ENCODE measurements at regions not wholly inside any gene's neighbourhood (a gene's known extent, or its start where the extent isn't known, plus 50 kb on each side); places are given as distances from the start of the nearest gene placed in this dataset.

GRCh38 chr4:22336822-22337221 lies 179.0 kb downstream of the ADGRA3 start:
- DNase-seq, result no peak

DNA sequence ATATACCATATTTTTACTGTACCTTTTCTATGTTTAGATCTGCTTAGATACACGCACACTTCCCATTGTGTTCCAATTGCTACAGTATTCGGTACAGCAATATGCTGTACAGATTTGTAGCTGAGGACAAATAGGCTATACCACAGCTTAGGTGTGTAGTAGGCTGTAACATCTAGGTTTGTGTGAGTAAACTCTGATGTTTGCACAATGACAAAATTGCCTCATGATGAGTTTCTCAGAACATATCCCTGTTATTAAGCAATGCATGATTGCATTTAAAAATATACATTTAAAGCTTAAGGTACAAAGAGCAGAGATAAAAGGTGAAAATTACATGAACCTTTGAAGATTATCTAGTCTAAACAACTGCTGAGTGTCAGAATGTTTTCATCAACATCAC lies 181.7 kb downstream of the ADGRA3 start:
- no peak for DNase-seq

DNA sequence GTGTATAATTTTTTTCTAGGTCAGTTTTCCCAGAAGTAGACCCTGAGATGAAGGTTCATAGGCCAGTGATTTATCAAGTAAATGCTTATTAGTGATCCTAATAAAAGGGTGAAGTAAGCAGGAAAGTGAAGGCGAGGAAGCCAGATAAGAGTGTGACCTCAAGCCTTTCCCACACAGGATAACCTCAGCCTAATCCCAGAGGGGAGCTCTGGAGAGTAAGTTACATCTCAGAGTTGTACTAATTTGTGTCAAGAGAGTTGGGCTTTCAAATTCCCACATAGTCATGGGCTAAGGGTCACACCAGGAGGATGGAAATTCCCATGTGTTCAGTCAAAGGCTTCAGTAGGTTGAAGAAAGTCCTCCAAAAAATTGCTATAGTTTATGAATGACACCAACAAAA lies 191.4 kb downstream of the ADGRA3 start:
- no peak for DNase-seq

GRCh38 chr4:22323691-22324090 lies 192.2 kb downstream of the ADGRA3 start:
- no peak for DNase-seq

DNA sequence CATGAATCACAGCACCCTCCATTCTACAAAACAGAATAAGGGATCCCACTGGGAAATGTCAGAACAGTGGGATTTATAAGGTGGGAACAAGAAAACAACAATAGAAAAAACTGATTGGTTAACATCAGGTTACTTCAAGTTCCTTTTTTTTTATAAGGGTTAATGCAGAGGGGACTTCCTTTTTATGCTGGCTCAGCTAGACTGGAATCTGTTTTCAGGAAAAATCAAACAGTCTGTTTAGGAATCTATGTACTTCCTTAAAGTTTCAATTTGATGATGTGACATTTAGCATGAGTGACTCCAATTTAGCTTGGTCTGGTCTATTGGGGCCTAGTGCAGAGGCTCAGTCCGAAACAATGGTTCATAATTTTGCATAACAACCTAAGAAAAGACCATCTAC lies 192.9 kb downstream of the ADGRA3 start:
- no peak for DNase-seq

- no peak for DNase-seq
Measured at GRCh38 chr4:22315628-22316027, 200.2 kb downstream of the ADGRA3 start.

DNA sequence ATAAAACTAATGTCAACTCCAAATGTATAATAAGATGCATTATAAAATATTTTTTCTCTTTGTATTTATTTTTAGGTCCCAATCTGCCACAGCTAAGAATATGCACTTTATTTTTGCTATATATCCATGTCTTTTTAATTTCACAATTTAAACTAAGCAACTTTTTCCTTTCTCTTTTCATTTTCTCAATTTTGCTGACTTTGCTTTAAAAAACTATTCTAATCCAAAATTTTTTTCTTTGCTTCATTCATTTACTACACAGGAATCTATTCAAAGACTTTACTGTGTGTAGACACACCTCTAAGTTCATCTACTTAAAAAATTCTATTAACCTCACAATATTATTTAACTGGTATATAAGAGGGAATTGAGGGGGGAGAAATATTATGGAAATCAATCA lies 201.9 kb downstream of the ADGRA3 start:
- no peak for DNase-seq

DNA sequence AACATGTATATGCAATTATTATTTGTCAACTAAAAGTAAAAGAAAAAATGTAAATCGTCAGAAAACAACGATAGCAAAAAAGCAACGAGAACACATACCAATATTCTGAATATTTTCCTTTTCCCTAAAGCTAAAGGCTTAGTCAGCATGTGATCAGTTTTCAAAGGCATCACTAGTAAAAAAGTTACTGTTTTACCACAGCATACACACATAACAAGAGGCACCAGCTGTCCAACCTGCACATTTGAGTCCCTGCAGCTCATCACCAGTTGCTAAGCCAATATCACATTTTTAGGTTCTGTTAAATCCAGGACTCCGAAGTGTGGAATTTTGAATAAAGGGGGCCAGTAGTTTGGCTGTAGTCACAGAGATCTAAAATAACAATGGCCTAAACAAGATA lies 203.8 kb downstream of the ADGRA3 start:
- DNase-seq, result no peak

- DNase-seq, result no peak
Measured at GRCh38 chr4:22301253-22301652, 214.6 kb downstream of the ADGRA3 start.

GRCh38 chr4:22299678-22300077 lies 216.2 kb downstream of the ADGRA3 start:
- DNase-seq, result no peak

DNA sequence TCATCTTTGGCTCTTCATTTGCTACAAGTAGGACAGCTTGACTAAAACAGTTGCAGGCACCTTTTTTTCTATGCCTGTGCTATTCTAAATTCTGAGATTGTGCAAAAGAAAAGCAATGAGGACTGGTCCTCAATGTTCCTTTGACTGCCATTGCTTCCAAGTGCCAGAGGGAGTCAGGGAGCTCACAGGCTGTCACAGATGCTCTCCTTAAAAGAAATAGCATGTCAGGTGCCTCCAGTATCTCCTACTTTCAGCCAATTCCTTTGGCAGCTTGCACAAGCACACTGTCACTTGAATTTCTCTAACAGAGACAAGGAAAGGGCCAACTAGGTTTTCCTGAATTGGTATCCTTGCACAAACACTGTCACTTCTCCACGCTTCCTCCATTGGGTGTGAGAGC lies 228.2 kb downstream of the ADGRA3 start:
- no peak for DNase-seq

DNA sequence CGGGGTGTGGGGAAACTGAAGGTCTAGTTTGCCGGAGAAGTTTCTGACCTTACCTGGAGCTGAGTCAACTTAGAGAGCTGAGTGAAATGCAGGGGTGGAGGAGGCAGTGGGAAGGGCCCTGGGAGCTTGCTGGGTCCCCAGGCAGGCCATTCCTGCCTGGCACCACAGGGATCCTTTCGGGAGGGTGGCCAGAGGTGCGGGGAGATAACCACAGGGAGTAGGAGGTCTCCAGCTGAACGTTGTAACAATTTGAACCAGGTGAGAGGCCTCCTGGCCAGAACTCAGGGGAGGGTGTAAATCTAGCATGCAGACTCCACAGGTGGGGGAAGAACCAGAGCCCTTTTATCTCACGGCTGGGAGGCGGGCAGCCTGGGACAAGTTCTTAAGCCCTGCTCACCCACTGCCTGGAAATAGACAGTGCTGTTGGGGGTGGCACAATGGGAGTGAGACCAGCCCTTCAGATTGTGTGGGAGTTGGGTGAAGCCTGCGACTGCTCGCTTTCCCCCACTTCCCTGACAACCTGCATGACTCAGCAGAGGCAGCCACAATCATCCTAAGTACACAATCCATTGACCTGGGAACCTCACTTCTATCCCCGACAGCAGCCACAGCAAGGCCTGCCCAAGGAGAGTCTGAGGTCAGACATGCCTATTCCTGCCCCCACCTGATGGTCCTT lies 247.4 kb downstream of the ADGRA3 start:
- DNase-seq, result no peak

GRCh38 chr4:22264261-22264660 lies 251.6 kb downstream of the ADGRA3 start:
- DNase-seq, result no peak

DNA sequence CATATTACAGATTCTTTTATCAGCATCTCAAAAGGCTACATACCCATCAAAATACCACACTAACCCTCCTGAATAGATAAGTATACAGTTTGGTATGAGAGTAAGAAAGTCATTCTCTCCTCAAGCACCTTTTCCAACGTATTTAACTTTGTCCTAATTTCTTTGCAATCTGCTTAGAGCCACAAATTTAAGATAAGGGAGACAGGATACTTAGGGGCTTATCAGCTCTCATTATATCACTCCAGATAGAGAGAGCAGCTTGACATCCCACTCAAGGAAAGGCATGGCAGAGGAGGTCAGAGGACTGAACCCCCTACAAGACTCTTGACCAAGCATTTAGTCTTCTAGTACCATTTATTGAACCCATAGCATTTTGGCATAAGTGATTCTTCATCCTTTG lies 262.4 kb downstream of the ADGRA3 start:
- DNase-seq, result no peak

GRCh38 chr4:22246847-22247246 lies 269.0 kb downstream of the ADGRA3 start:
- DNase-seq, result no peak

DNA sequence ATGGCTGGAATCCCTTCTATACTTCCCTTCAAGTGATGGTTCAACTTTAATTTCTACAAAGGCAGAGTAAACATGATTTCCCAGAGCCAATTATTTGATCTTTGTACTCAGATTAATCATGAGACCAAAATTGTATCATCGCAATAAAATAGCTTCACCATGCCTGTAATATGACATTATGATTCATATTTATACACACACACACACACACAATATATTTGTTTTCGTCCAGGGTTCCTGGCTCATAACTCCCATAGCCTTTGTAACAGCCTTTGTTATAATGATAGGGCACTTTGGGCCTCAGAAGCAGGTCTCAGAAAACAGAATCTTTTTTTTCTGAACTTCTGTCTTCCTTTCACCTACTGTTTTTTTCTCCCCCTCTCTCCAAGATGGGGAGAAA lies 270.6 kb downstream of the ADGRA3 start:
- no peak for DNase-seq

DNA sequence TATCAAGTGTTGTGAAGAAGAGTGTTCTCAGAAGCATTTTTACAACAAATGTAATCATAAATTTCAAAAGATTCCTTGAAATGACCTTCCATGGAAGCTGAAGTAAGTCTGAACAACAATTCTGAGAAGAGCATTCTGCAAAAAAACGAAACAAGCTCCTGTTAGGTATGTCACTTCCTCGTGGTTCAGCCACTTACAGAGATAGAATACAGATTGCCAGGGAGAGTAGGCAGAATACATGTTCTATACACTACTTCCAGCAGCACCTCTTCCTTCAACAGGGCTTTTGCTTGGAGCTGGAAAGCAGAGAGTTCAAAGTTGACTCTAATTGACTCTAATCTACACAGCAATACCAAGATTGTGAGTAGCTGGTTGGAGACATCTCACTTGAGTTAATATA lies 274.5 kb downstream of the ADGRA3 start:
- DNase-seq, result no peak

DNA sequence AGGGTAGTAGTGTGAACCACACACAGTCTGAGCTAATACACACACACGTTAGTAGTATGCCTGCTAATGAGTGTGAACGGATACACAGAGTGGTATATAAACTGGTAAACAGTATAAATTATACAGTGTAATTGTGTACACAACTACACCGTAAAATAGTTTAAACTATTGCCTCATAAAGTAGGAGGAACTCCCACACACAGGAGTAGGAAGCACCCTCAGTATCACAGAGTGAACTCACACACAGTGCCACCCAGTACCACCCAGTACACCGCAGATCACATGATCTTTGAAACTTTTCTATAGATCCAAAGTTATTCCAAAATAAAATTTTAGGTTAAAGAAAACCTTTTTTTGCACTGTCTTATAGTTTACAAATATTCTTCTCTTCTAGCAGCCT lies 275.1 kb downstream of the ADGRA3 start:
- DNase-seq, result no peak

GRCh38 chr4:22238742-22239141 lies 277.1 kb downstream of the ADGRA3 start:
- DNase-seq, result peak in 1 of 2 experiments; percentile 17

GRCh38 chr4:22237846-22238494 lies 277.9 kb downstream of the ADGRA3 start:
- no peak for DNase-seq

- DNase-seq, result peak in 1 of 2 experiments; percentile 22
Measured at GRCh38 chr4:22237155-22237751, 278.6 kb downstream of the ADGRA3 start.

DNA sequence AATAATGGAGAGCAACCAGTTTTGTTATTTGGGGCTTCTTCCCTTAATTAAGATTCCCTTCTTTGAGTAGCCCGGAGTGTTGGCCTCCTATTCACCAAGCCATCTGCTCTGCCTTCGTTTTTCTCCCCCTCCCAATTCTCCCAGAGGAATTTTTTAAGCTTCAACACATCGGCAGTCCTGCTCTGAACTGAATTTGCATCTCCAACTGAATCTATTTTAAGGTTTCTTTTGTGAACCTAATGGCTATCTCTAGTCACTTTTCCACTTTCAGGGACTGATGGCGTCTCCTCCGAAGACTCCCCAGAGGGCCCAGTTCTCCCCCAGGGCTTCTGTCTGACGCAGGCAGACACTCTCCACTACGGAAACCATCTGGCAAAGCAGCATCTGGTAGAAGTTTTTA lies 280.2 kb downstream of the ADGRA3 start:
- no peak for DNase-seq

DNA sequence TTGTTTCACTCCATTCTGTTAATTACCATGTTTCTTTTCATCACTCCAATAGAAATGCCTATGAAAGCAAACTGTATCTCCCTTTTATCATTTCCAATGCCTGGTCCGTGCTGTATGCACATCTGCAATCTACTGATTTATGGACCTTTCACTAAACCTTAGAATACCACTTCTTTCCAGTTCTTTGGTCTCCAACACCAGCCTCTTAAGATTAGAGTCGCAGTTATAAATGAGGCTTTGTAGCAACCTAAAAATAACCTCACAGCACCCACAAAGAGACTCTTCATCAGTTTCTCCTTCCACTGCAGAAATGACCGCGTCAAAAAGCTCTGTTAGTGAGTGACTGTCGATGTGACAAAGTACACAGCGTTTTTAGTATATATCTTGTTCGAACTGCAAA lies 282.6 kb downstream of the ADGRA3 start:
- DNase-seq, result no peak

GRCh38 chr4:22220965-22221364 lies 272.4 kb upstream of the KCNIP4 start:
- no peak for DNase-seq

GRCh38 chr4:22217480-22217879 lies 268.9 kb upstream of the KCNIP4 start:
- DNase-seq, result no peak
